ENCODE measurements at regions not wholly inside any gene's neighbourhood (a gene's known extent, or its start where the extent isn't known, plus 50 kb on each side); places are given as distances from the start of the nearest gene placed in this dataset.

DNA sequence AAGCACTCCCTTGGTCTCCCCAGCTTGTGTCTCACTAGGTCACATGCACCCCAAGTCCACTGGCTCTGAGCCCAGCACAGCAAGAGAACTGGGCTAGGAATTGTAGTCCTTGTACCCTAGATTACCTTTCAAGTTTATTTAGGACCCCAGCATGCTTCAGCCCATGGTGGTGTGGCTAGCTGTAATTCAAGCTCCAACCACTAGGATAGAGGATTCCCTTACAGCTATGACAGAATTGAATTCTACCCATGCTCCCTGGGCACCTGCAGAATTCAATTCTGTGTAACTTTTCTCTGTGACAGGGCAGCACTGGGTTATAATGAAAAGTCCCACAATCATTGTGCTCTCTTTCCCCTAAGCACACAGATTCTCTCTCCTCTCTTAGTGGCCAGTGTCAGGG lies 253.8 kb upstream of the DMD start:
- intact Hi-C loops (cut with DNase I; ENCODE audit: low total_unique reads), result no loop called here
- no peak for TF ChIP-seq CTCF (IDR thresholded peaks at IDR 0.05)
- TF ChIP-seq POLR2A (IDR thresholded peaks at IDR 0.05), result no peak
- DNase-seq (ENCODE audit: low spot score in 2 of 2), result no peak
- H3K4me3 ChIP-seq (ENCODE audit: low read depth, poor library complexity, severe bottlenecking), result no peak overlapping the region

DNA sequence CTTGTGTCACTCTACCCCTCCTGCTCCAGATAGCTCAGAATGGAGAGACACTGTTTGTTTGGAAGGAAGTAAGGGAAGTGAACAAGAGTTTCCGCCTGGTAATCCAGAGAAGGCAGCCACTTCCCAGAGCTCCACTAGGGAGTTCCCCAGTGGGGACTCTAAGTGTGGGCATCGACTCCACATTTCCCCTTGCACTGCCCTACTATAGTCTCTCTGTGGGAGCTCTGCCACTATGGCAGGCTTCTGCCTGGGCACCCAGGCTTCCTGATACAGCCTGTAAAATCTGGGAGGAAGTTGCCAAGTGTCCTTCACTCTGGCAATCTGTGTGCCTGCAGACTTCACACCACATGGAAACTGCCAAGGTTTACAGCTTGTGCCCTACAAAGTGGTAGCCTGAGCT lies 245.8 kb upstream of the DMD start:
- WGBS, 2 donors, result 63 to 86% methylated on average over 2 of the region's 2 CpGs
- no peak overlapping the region for H3K4me3 ChIP-seq (ENCODE audit: low read depth, poor library complexity, severe bottlenecking)
- intact Hi-C loops (cut with DNase I; ENCODE audit: low total_unique reads), result no loop called here
- TF ChIP-seq CTCF (IDR thresholded peaks at IDR 0.05) (no peak), POLR2A (IDR thresholded peaks at IDR 0.05) (no peak)
- no peak for DNase-seq (ENCODE audit: low spot score in 2 of 2)

DNA sequence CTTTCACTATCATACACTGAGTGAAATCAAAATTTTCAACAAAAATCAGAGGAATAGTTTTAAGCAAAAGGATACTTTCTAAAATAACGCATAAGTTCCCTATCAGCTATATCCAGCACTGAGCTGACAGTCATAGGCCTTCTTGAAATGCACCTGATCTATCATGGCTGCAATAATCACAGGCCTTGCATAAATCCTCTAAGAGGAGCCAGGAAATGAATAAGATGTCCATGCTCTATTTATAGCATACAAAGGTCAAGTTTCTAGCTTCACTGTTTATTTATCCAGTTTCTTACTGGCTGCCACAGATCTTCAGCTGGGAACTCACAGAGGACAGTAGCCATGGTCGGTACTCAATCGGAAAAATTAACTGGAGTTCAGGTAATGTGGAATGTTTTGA lies 235.9 kb upstream of the DMD start:
- intact Hi-C loops (cut with DNase I; ENCODE audit: low total_unique reads), result no loop called here
- no peak overlapping the region for H3K4me3 ChIP-seq (ENCODE audit: low read depth, poor library complexity, severe bottlenecking)
- no peak for TF ChIP-seq CTCF (IDR thresholded peaks at IDR 0.05)
- no peak for TF ChIP-seq POLR2A (IDR thresholded peaks at IDR 0.05)
- 82 to 84% methylated on average over 3 of the region's 3 CpGs for WGBS, 2 donors
- no peak for DNase-seq (ENCODE audit: low spot score in 2 of 2)

DNA sequence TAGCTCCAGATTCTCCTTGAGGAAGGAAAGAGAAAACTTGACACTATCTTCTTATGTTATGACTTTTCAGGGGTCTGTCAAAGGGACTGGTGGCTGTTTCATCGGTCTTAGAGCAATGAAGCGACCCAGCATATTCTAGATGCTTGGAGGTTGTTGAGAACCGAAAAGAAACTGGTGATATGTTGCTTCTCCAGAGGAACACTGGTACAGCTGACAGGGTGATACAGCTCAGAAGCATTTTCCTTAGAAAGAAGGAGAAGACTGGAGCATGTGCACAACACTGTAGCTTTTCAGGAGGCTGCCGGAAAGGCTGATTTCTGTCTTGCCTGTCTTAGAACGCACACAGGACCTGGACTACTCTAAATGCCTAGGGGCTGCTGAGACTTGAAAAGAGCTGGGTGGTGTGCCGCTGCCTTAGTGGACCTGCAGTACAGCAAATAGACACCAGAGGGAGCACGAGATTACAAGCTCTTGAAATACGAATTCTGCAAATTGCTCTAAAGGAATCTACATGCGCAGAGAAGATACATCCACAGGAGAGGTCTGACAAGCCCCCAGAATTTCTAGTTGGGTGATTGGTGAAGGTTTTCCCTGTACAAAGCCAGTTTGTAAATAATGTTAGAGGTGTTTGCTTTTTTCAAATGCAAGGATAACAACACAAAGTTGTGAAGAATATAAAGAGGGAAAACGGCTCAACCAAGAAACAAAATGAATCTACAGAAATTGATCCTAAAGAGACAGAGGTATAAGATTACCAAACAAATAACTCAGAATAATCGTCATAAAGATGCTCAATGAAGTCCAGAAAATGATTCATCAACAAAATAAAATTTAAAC lies 223.1 kb upstream of the DMD start:
- intact Hi-C loops (cut with DNase I; ENCODE audit: low total_unique reads), result no loop called here
- H3K4me3 ChIP-seq (ENCODE audit: low read depth, poor library complexity, severe bottlenecking), result no peak overlapping the region
- peak in 1 of 2 donors; percentile 16 for DNase-seq (ENCODE audit: low spot score in 2 of 2)
- WGBS, 2 donors, result 23 to 26% methylated on average over 11 of the region's 11 CpGs
- TF ChIP-seq CTCF (IDR thresholded peaks at IDR 0.05) (no peak), POLR2A (IDR thresholded peaks at IDR 0.05) (no peak)

GRCh38 chrX:33416273-33416805 lies 205.0 kb upstream of the DMD start:
- DNase-seq (ENCODE audit: low spot score in 2 of 2), result no peak
- intact Hi-C loops (cut with DNase I; ENCODE audit: low total_unique reads), result no loop called here
- TF ChIP-seq CTCF (IDR thresholded peaks at IDR 0.05) (no peak), POLR2A (IDR thresholded peaks at IDR 0.05) (no peak)
- WGBS, 2 donors, result 48 to 66% methylated on average over 3 of the region's 3 CpGs
- H3K4me3 ChIP-seq (ENCODE audit: low read depth, poor library complexity, severe bottlenecking), result no peak overlapping the region
